A549 (cell line): ENCODE measurements at regions not wholly inside any gene's neighbourhood (a gene's known extent, or its start where the extent isn't known, plus 50 kb on each side); places are given as distances from the start of the nearest gene placed in this dataset.

ENCODE experiments used
- ATAC-seq, 2 experiments: fragments of 200-7000 bp in 1 of 2; fragments of >200 bp in 1 of 2; cut with Nextera tagmentation in 1 of 2; cut with Tn5 transposase in 1 of 2; 3 replicates each; pipeline versions ENCODE4 v1.8.0 to v1.9.1; 2018 to 2020; ENCODE audit warnings: mild to moderate bottlenecking in 1 of 2, moderate library complexity in 1 of 2
- CTCF ChIA-PET: fragments of 300-600 bp; sonication (Branson Sonifier 250); formaldehyde crosslinking; extraction: SDS; loops from one replicate; lab custom pipeline; 2021; ENCODE audit warnings: antibody characterized with exemption, inconsistent platforms; lab: Yijun Ruan, JAX
- POLR2A ChIA-PET: fragments of 350-600 bp; formaldehyde crosslinking; extraction: SDS; loops from one replicate; lab custom pipeline; 2021; ENCODE audit warnings: antibody characterized with exemption, inconsistent platforms; lab: Yijun Ruan, JAX
- DNase-seq, 2 experiments: peaks; one replicate each; pipeline versions ENCODE4 v3.0.0 to v3.0.0-alpha.2; 2011 to 2016; ENCODE audit warnings: low read depth in 1 of 2, low spot score in 1 of 2
- FAIRE-seq: peaks from 2 replicates; lab custom pipeline; 2011; peaks lifted over from hg19 to GRCh38; lab: Jason Lieb, UNC
- H3K27ac ChIP-seq, 2 experiments: fragments of >200 bp; sonication (Bioruptor Twin); formaldehyde crosslinking; 3 replicates each; pipeline ENCODE4 v1.5.1; 2016 to 2017
- H3K4me1 ChIP-seq: fragments of >200 bp; sonication (Bioruptor Twin); formaldehyde crosslinking; 3 replicates; pipeline ENCODE4 v1.6.1; 2016
- H3K4me2 ChIP-seq: fragments of >200 bp; sonication (Bioruptor Twin); formaldehyde crosslinking; 3 replicates; pipeline ENCODE4 v1.6.1; 2016
- H3K4me3 ChIP-seq: fragments of >200 bp; sonication (Bioruptor Twin); formaldehyde crosslinking; 3 replicates; pipeline ENCODE4 v1.5.1; 2016
- H3K9me3 ChIP-seq: fragments of >200 bp; sonication (Bioruptor Twin); formaldehyde crosslinking; 3 replicates; pipeline ENCODE4 v1.6.1; 2016
- BCL3 ChIP-seq: fragments of >200 bp; sonication (Bioruptor Twin); formaldehyde crosslinking; IDR thresholded peaks from 3 replicates; pipeline ENCODE4 v1.6.1; 2016
- BHLHE40 ChIP-seq: IDR thresholded peaks from 2 replicates; pipeline ENCODE4 v1.6.1; 2012; ENCODE audit warnings: low read depth, low read length, inconsistent platforms
- CBX8 ChIP-seq: fragments of 200-600 bp; sonication (generic); IDR thresholded peaks from 2 replicates; pipeline ENCODE4 v1.6.1; 2016
- CHD2 ChIP-seq: fragments of 150-350 bp; IDR thresholded peaks from 2 replicates; pipeline ENCODE4 v1.6.1; 2014; ENCODE audit warnings: low read length; ENCODE audit not compliant: partially characterized antibody
- CTCF ChIP-seq: fragments of >200 bp; sonication (Bioruptor Twin); formaldehyde crosslinking; IDR thresholded peaks from 3 replicates; pipeline ENCODE4 v1.5.1; 2016
- ELK1 ChIP-seq: fragments of 150-350 bp; IDR thresholded peaks from 2 replicates; pipeline ENCODE4 v1.6.1; 2014; ENCODE audit warnings: low read depth, mild to moderate bottlenecking, low read length
- FOSL2 ChIP-seq, 2 experiments: fragments of 450-650 bp in 1 of 2; fragments of >200 bp in 1 of 2; sonication (Bioruptor Twin) in 1 of 2; formaldehyde crosslinking; IDR thresholded peaks; 2 replicates each; pipeline versions ENCODE4 v1.5.0 to v1.6.1; 2016 to 2020; ENCODE audit warnings: mild to moderate bottlenecking in 1 of 2, moderate library complexity in 1 of 2
- FOXS1 ChIP-seq: fragments of 250-450 bp; sonication (Bioruptor Pico); IDR thresholded peaks from 2 replicates; pipeline ENCODE4 v1.5.0; 2020; ENCODE audit warnings: mild to moderate bottlenecking, moderate library complexity
- HDAC2 ChIP-seq: fragments of 200-600 bp; sonication (generic); IDR thresholded peaks from 2 replicates; pipeline ENCODE4 v1.6.1; 2016
- HOXA7 ChIP-seq: fragments of 250-450 bp; sonication (Bioruptor Pico); IDR thresholded peaks from 2 replicates; pipeline ENCODE4 v1.5.0; 2020; ENCODE audit warnings: mild to moderate bottlenecking, moderate library complexity
- HOXB13 ChIP-seq: fragments of 250-450 bp; sonication (Bioruptor Pico); IDR thresholded peaks from 2 replicates; pipeline ENCODE4 v1.5.0; 2020; ENCODE audit warnings: low read depth, mild to moderate bottlenecking, moderate library complexity
- HOXB5 ChIP-seq: fragments of 250-450 bp; sonication (Bioruptor Pico); IDR thresholded peaks from 2 replicates; pipeline ENCODE4 v1.5.0; 2020; ENCODE audit warnings: mild to moderate bottlenecking, moderate library complexity
- JUN ChIP-seq, 2 experiments: fragments of >200 bp; sonication (Bioruptor Twin); formaldehyde crosslinking; IDR thresholded peaks; 2 replicates in 1 of 2; 3 replicates in 1 of 2; pipeline ENCODE4 v1.6.1; 2016 to 2017
- KDM5A ChIP-seq: fragments of 200-600 bp; sonication (generic); IDR thresholded peaks from 2 replicates; pipeline ENCODE4 v1.6.1; 2016; ENCODE audit warnings: antibody characterized with exemption, mild to moderate bottlenecking
- NFE2L2 ChIP-seq: fragments of 150-350 bp; conservative IDR thresholded peaks from 2 replicates; pipeline ENCODE4 v1.6.1; 2014; ENCODE audit warnings: low read length
- NR3C1 ChIP-seq: fragments of >200 bp; sonication (Bioruptor Twin); formaldehyde crosslinking; IDR thresholded peaks from 3 replicates; pipeline ENCODE4 v1.6.1; 2017
- POLR2A ChIP-seq: IDR thresholded peaks from 2 replicates; pipeline ENCODE4 v1.6.1; 2012; ENCODE audit warnings: mild to moderate bottlenecking, low read length
- RARB ChIP-seq: fragments of 250-450 bp; sonication (Bioruptor Pico); IDR thresholded peaks from 2 replicates; pipeline ENCODE4 v1.8.0; 2021; ENCODE audit warnings: mild to moderate bottlenecking, moderate library complexity
- RCOR1 ChIP-seq: fragments of 150-350 bp; IDR thresholded peaks from 2 replicates; pipeline ENCODE4 v1.6.1; 2014; ENCODE audit warnings: antibody characterized with exemption, low read length, low read depth
- RNF2 ChIP-seq: fragments of 200-600 bp; sonication (generic); IDR thresholded peaks from 2 replicates; pipeline ENCODE4 v1.6.1; 2016; ENCODE audit warnings: low read depth, mild to moderate bottlenecking, antibody characterized with exemption, moderate library complexity, borderline replicate concordance
- SMC3 ChIP-seq: fragments of >200 bp; sonication (Bioruptor Twin); formaldehyde crosslinking; IDR thresholded peaks from 3 replicates; pipeline ENCODE4 v1.6.1; 2018; ENCODE audit warnings: inconsistent platforms
- USF2 ChIP-seq: fragments of 450-650 bp; IDR thresholded peaks from 2 replicates; pipeline ENCODE4 v1.6.1; 2014; ENCODE audit warnings: antibody characterized with exemption
- WGBS: methylation state at CpG from one replicate; pipeline ENCODE4 v1.1.6; 2017; ENCODE audit errors: missing lambda C conversion rate; 5-methylcytosine and 5-hydroxymethylcytosine counted together
- TF ChIP-seq, protein P1 (sequence below): fragments of 200-600 bp; sonication (generic); IDR thresholded peaks from 2 replicates; pipeline ENCODE4 v1.6.1; 2016; ENCODE audit warnings: antibody characterized with exemption, mild to moderate bottlenecking, moderate library complexity

DNA sequence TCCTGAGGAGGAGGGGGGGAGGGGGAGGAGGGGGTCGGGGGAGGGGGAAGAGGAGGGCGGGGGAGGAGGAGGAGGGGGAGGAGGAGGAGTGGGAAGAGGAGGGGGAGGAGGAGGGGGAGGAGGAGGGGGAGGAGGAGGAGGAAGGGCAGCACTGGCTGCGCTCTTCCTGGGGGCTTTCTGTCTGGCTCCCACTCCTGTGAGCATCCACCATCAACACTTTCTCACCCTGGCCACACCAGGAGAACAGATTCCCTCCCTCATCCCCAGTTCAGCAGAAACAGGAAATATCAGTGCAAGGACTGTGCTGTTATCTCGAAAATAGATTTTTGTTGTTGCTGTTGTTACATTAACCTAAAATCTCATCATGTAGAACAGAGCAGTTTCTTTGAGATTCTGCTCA is 530.5 kb downstream of the ACTR3B start:
- TF ChIP-seq CHD2, result no peak
- TF ChIP-seq USF2, result no peak
- TF ChIP-seq JUN (IDR thresholded peaks at IDR 0.05), result no peak
- TF ChIP-seq POLR2A, result no peak
- Histone ChIP-seq H3K4me2 (no peak overlapping the region), H3K4me1 (no peaks in the 10 kb centered on the region), H3K27ac (no peak overlapping the region), H3K9me3 (no peaks in the 10 kb centered on the region), H3K4me3 (no peak overlapping the region)
- DNase-seq (no peak), ATAC-seq (no peak), FAIRE-seq (no peak)
- 50% methylated on average over 2 of the region's 4 CpGs for WGBS
- ChIA-PET CTCF (no interaction called here), POLR2A (no interaction called here)

GRCh38 chr7:153297141-153297540 is 537.6 kb downstream of the ACTR3B start:
- ChIA-PET POLR2A (no interaction called here), CTCF (no interaction called here)
- no peak for DNase-seq
- H3K27ac ChIP-seq, result no peak overlapping the region
- no peak for FAIRE-seq
- no peaks in the 10 kb centered on the region for H3K4me1 ChIP-seq
- TF ChIP-seq RCOR1, result no peak
- TF ChIP-seq CTCF, result no peak
- TF ChIP-seq BCL3, result no peak
- no peak for TF ChIP-seq NFE2L2
- TF ChIP-seq ELK1, result no peak
- TF ChIP-seq USF2, result no peak
- no peak for TF ChIP-seq RNF2
- TF ChIP-seq FOSL2 (IDR thresholded peaks at IDR 0.05), result no peak
- TF ChIP-seq FOSL2 (CRISPR knock-in tag; IDR thresholded peaks at IDR 0.05), result no peak
- no peak for TF ChIP-seq HDAC2
- 6% methylated on average over 7 of the region's 7 CpGs for WGBS
- no peak for ATAC-seq
- H3K9me3 ChIP-seq, result no peaks in the 10 kb centered on the region
- no peak overlapping the region for H3K4me2 ChIP-seq
- H3K4me3 ChIP-seq, result no peak overlapping the region

GRCh38 chr7:153301936-153302335 is 542.4 kb downstream of the ACTR3B start:
- FAIRE-seq (no peak), ATAC-seq (no peak), DNase-seq (no peak)
- TF ChIP-seq NR3C1 (no peak), SMC3 (no peak), HOXB5 (CRISPR knock-in tag) (no peak), FOXS1 (CRISPR knock-in tag) (no peak), CBX8 (no peak), HOXA7 (CRISPR knock-in tag) (no peak), HOXB13 (CRISPR knock-in tag) (no peak), KDM5A (no peak), BHLHE40 (no peak), BCL3 (no peak), RARB (CRISPR knock-in tag) (no peak)
- TF ChIP-seq, protein P1, sequence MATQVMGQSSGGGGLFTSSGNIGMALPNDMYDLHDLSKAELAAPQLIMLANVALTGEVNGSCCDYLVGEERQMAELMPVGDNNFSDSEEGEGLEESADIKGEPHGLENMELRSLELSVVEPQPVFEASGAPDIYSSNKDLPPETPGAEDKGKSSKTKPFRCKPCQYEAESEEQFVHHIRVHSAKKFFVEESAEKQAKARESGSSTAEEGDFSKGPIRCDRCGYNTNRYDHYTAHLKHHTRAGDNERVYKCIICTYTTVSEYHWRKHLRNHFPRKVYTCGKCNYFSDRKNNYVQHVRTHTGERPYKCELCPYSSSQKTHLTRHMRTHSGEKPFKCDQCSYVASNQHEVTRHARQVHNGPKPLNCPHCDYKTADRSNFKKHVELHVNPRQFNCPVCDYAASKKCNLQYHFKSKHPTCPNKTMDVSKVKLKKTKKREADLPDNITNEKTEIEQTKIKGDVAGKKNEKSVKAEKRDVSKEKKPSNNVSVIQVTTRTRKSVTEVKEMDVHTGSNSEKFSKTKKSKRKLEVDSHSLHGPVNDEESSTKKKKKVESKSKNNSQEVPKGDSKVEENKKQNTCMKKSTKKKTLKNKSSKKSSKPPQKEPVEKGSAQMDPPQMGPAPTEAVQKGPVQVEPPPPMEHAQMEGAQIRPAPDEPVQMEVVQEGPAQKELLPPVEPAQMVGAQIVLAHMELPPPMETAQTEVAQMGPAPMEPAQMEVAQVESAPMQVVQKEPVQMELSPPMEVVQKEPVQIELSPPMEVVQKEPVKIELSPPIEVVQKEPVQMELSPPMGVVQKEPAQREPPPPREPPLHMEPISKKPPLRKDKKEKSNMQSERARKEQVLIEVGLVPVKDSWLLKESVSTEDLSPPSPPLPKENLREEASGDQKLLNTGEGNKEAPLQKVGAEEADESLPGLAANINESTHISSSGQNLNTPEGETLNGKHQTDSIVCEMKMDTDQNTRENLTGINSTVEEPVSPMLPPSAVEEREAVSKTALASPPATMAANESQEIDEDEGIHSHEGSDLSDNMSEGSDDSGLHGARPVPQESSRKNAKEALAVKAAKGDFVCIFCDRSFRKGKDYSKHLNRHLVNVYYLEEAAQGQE, result no peak
- Histone ChIP-seq H3K9me3 (no peaks in the 10 kb centered on the region), H3K4me3 (no peak overlapping the region), H3K4me1 (no peaks in the 10 kb centered on the region), H3K4me2 (no peak overlapping the region), H3K27ac (no peak overlapping the region)
- CTCF ChIA-PET, result no interaction called here
- 33% methylated on average over 7 of the region's 7 CpGs for WGBS
- POLR2A ChIA-PET, result no interaction called here
